Lung (tissue), 11 donors: ENCODE measurements at regions not wholly inside any gene's neighbourhood (a gene's known extent, or its start where the extent isn't known, plus 50 kb on each side); places are given as distances from the start of the nearest gene placed in this dataset.

Experiments used
- ATAC-seq: fragments of 200-7000 bp; cut with Tn5 transposase; one replicate; pipeline ENCODE4 v1.9.1; 2020; ENCODE audit warnings: moderate number of reproducible peaks; ENCODE audit not compliant: insufficient read depth, low FRiP score
- DNase-seq, 3 donors: peaks; one replicate each; pipeline ENCODE4 v3.0.0-alpha.2; 2013 to 2017
- H3K27ac ChIP-seq, 2 donors: one replicate each; pipeline ENCODE4 v1.5.1; 2013; ENCODE audit warnings: mild to moderate bottlenecking in 2 of 2, moderate library complexity in 2 of 2, control low read depth in 1 of 2, inconsistent platforms in 1 of 2, low read depth in 1 of 2, low read length in 1 of 2
- H3K27me3 ChIP-seq, 3 donors: one replicate each; pipeline ENCODE4 v1.5.1; 2013; ENCODE audit warnings: low read length in 2 of 3; ENCODE audit not compliant: control insufficient read depth in 3 of 3, insufficient read depth in 3 of 3
- H3K36me3 ChIP-seq, 4 donors: one replicate each; pipeline ENCODE4 v1.5.1; 2013; ENCODE audit warnings: low read length in 4 of 4, mild to moderate bottlenecking in 1 of 4, moderate library complexity in 1 of 4; ENCODE audit not compliant: control insufficient read depth in 4 of 4, insufficient read depth in 4 of 4
- H3K4me1 ChIP-seq, 5 donors: one replicate each; pipeline ENCODE4 v1.5.1; 2013; ENCODE audit warnings: low read length in 5 of 5, mild to moderate bottlenecking in 2 of 5, moderate library complexity in 1 of 5; ENCODE audit not compliant: control insufficient read depth in 5 of 5, insufficient read depth in 5 of 5
- H3K4me3 ChIP-seq: one replicate; pipeline ENCODE4 v1.5.1; 2013; ENCODE audit warnings: mild to moderate bottlenecking, control low read depth, moderate library complexity
- H3K9ac ChIP-seq, 2 donors: one replicate each; pipeline ENCODE4 v1.5.1; 2013; ENCODE audit warnings: low read length in 2 of 2, control low read depth in 1 of 2; ENCODE audit not compliant: insufficient read depth in 1 of 2
- H3K9me3 ChIP-seq, 4 donors: one replicate each; pipeline ENCODE4 v1.5.1; 2013; ENCODE audit warnings: low read length in 3 of 4, mild to moderate bottlenecking in 1 of 4, moderate library complexity in 1 of 4; ENCODE audit not compliant: control insufficient read depth in 4 of 4, insufficient read depth in 3 of 4
- CTCF ChIP-seq: IDR thresholded peaks from 2 replicates; pipeline ENCODE4 v1.5.1; 2012; ENCODE audit warnings: mild to moderate bottlenecking; ENCODE audit errors: control extremely low read depth, extremely low read depth
- WGBS, 2 donors: extraction: QIAGEN DNeasy Blood & Tissue Kit; methylation state at CpG; one replicate each; pipeline ENCODE4 v1.1.7; 2013; 5-methylcytosine and 5-hydroxymethylcytosine counted together
- donor health status: control.
- donor health status: control.
- donor health status: Bipolar disorder and iron deficiency.
- donor health status: healthy.
- donor health status: DM: yes; HTN: yes; CAD: no.

DNA sequence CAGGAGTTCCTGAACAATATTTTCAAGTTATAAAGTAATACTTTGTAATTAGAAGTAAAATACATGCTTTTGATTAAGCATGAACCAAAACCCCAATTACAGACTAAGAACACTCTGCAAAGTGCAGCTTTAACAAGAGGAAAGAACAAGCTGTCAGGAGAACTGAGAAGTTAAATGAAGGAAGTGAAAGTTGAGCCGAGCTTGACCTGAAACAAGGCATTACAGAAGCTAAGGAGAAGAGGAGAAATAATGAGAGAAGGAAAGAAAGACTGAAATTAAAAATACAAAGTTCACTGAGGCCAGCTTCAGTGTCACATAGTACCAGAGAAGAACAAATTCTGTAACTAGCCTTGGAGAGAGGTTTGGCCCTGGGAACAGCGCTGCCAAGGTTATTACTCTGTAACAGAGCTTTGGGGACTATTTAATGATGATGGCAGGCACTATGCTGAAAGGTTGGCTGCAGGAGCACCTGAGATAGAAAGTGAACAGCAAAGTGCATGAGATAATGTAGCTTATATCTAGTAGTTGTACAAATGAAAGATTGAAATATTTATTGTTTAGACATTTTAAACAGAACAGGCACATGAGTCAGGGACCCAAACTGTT is 241.9 kb upstream of the PEX5L start:
- Histone ChIP-seq H3K27ac (no peak overlapping the region), H3K9ac (no peak overlapping the region), H3K27me3 (no peaks in the 10 kb centered on the region), H3K36me3 (no peaks in the 10 kb centered on the region), H3K9me3 (peaks cover 0 to 6% (median 0%) of the 10 kb centered on the region in 4 donors), H3K4me1 (no peaks in the 10 kb centered on the region), H3K4me3 (no peak overlapping the region)
- no peak for DNase-seq
- no peak for ATAC-seq
- TF ChIP-seq CTCF: no peak
- WGBS, 2 donors: 62 to 66% methylated on average over 2 of the region's 2 CpGs

DNA sequence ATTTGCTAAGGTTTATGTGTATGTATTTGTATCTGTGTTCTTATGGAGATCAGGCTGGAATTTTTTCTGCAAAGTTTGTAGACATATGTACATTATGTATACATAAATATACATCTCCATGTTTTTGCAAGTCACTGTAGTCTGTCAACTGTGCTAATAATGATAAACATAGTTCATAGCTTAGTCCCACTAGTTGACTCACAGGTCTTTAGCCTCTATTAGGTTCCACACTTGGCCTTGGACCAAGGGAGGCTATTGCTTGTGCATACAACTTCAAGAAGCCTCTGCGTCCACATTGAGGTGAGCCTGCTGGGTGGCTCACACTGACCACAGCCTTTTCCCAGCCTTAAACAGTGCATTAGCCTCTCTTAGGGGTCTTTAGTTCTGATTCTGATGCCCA is 243.8 kb upstream of the PEX5L start:
- 76 to 92% methylated on average over 1 of the region's 1 CpG for WGBS, 2 donors
- no peak for TF ChIP-seq CTCF
- Histone ChIP-seq H3K4me3 (no peak overlapping the region), H3K27ac (no peak overlapping the region), H3K36me3 (no peaks in the 10 kb centered on the region), H3K9ac (no peak overlapping the region), H3K4me1 (no peaks in the 10 kb centered on the region), H3K9me3 (peaks cover 0 to 6% (median 0%) of the 10 kb centered on the region in 4 donors), H3K27me3 (no peaks in the 10 kb centered on the region)
- no peak for ATAC-seq
- DNase-seq: no peak

DNA sequence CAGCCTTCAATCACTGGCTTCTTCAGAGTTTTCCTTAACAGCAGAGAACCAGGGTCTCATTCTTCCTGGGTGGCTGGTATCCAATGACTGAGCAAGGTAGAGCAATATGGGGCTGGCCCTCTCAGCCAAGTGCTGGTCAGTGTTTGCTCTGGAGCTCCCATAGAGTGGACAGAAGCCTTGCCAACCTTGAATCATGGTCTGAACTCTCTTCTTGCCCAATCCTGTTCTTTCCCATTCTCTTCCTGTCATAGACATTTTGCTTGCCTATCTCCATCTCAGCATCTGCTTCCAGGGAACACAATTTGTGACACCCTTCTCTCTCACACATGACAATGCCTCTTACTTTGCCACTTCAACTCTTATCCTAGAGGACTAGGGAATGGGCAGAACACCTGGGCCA is 245.6 kb upstream of the PEX5L start:
- Histone ChIP-seq H3K36me3 (no peaks in the 10 kb centered on the region), H3K9ac (no peak overlapping the region), H3K9me3 (peaks cover 0 to 6% (median 0%) of the 10 kb centered on the region in 4 donors), H3K4me1 (no peaks in the 10 kb centered on the region), H3K27ac (no peak overlapping the region), H3K4me3 (no peak overlapping the region), H3K27me3 (no peaks in the 10 kb centered on the region)
- DNase-seq (no peak), ATAC-seq (no peak)
- TF ChIP-seq CTCF: no peak

DNA sequence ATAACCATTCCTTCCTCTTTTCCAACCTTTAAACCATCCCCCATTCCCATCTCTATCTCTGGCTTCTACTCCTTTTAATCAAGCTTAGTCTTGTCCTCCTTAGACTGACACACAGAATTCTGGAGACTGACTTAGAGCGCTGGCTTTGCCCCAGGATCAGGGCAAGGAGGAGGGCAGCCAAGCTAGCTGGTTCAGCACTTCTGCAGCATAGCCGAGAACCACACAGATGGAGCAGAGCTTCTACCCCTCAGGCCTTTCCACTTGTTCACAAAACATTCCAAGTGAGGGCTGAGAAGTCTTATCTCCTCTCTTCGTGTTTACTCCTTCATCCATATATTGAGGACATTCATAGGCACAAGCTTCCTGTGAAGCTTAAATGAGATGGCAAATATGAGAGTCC is 246.5 kb upstream of the PEX5L start:
- Histone ChIP-seq H3K4me1 (no peaks in the 10 kb centered on the region), H3K36me3 (no peaks in the 10 kb centered on the region), H3K27ac (no peak overlapping the region), H3K9ac (no peak overlapping the region), H3K27me3 (no peaks in the 10 kb centered on the region), H3K4me3 (no peak overlapping the region), H3K9me3 (peaks cover 0 to 6% (median 0%) of the 10 kb centered on the region in 4 donors)
- 64 to 73% methylated on average over 3 of the region's 3 CpGs for WGBS, 2 donors
- DNase-seq (no peak), ATAC-seq (no peak)
- no peak for TF ChIP-seq CTCF
